Panc1 (cell line): ENCODE measurements at regions not wholly inside any gene's neighbourhood (a gene's known extent, or its start where the extent isn't known, plus 50 kb on each side); places are given as distances from the start of the nearest gene placed in this dataset.

Experiments used
- ATAC-seq: fragments of 200-7000 bp; cut with Tn5 transposase; 2 replicates; pipeline ENCODE4 v1.9.1; 2020; ENCODE audit warnings: mild to moderate bottlenecking, moderate library complexity
- BruUV-seq: library from RNA; stranded (reverse); fragments of 400-500 nt; replicated peaks from 2 replicates; lab custom pipeline; 2021; lab: Mats Ljungman, UMichigan
- CTCF ChIA-PET: fragments of 300-600 bp; sonication (Branson Sonifier 250); formaldehyde crosslinking; loops from one replicate; lab custom pipeline; 2022; ENCODE audit warnings: antibody characterized with exemption; lab: Charles Lee
- POLR2A ChIA-PET: fragments of 300-600 bp; sonication (Branson Sonifier 250); formaldehyde crosslinking; loops from one replicate; lab custom pipeline; 2022; ENCODE audit warnings: antibody characterized with exemption; lab: Charles Lee
- DNase-seq: peaks from one replicate; pipeline ENCODE4 v3.0.0-alpha.2; 2010; ENCODE audit warnings: low read depth, low spot score
- H3K27ac ChIP-seq: 2 replicates; pipeline ENCODE4 v1.5.1; 2011; ENCODE audit warnings: mild to moderate bottlenecking, low read length, inconsistent platforms
- H3K27me3 ChIP-seq: fragments of 200-500 bp; sonication (Bioruptor generic); 2 replicates; pipeline ENCODE4 v1.6.0; 2014; ENCODE audit warnings: low read length, inconsistent platforms; ENCODE audit not compliant: control insufficient read depth, insufficient read depth
- H3K36me3 ChIP-seq: fragments of 200-500 bp; sonication (Bioruptor generic); 2 replicates; pipeline ENCODE4 v1.5.1; 2014; ENCODE audit warnings: inconsistent platforms, mild to moderate bottlenecking, low read length, moderate library complexity; ENCODE audit not compliant: control insufficient read depth, insufficient read depth
- H3K4me1 ChIP-seq: 2 replicates; pipeline ENCODE4 v1.5.1; 2011; ENCODE audit warnings: inconsistent platforms, mild to moderate bottlenecking, low read length, moderate library complexity; ENCODE audit not compliant: control insufficient read depth, insufficient read depth
- H3K4me3 ChIP-seq, 2 experiments: 2 replicates each; pipeline ENCODE4 v1.5.1; 2011 to 2012; ENCODE audit warnings: low read depth in 2 of 2, low read length in 2 of 2, mild to moderate bottlenecking in 2 of 2, inconsistent platforms in 1 of 2, moderate library complexity in 1 of 2
- H3K9me3 ChIP-seq: fragments of 200-500 bp; sonication (Bioruptor generic); 2 replicates; pipeline ENCODE4 v1.5.1; 2014; ENCODE audit warnings: low read depth, mild to moderate bottlenecking, inconsistent platforms, low read length, moderate library complexity; ENCODE audit not compliant: control insufficient read depth, insufficient read depth
- CTCF ChIP-seq: fragments of 450-650 bp; IDR thresholded peaks from 2 replicates; pipeline ENCODE4 v1.5.1; 2017; ENCODE audit warnings: mild to moderate bottlenecking
- POLR2AphosphoS5 ChIP-seq: IDR thresholded peaks from 2 replicates; pipeline ENCODE4 v1.6.1; 2012; ENCODE audit warnings: mild to moderate bottlenecking, low read depth, low read length, moderate library complexity
- SIN3A ChIP-seq: IDR thresholded peaks from 2 replicates; pipeline ENCODE4 v1.6.1; 2012; ENCODE audit warnings: low read depth, mild to moderate bottlenecking, low read length, moderate library complexity, borderline replicate concordance; ENCODE audit not compliant: insufficient read depth
- TCF7L2 ChIP-seq: IDR thresholded peaks from 2 replicates; pipeline ENCODE4 v1.6.1; 2011; ENCODE audit warnings: mild to moderate bottlenecking, low read depth, low read length, inconsistent platforms
- in situ Hi-C: cut with HindIII; loops from 2 replicates; pipeline ENCODE4 v1.10.0; 2016; ENCODE audit warnings: low sequenced_read_pairs, low pct_unique_long_range_greater_than_20kb
- intact Hi-C: fragments of 100-400 bp; cut with micrococcal nuclease; formaldehyde crosslinking; loops from one replicate; pipeline ENCODE4 v1.10.0; 2022; ENCODE audit not compliant: unreplicated experiment
- TF ChIP-seq, protein P1 (sequence below), 2 experiments: IDR thresholded peaks; 2 replicates each; pipeline ENCODE4 v1.6.1; 2011 to 2012; ENCODE audit warnings: low read depth in 2 of 2, control low read depth in 1 of 2, low read length in 1 of 2, mild to moderate bottlenecking in 1 of 2, moderate library complexity in 1 of 2; ENCODE audit not compliant: insufficient read depth in 1 of 2

DNA sequence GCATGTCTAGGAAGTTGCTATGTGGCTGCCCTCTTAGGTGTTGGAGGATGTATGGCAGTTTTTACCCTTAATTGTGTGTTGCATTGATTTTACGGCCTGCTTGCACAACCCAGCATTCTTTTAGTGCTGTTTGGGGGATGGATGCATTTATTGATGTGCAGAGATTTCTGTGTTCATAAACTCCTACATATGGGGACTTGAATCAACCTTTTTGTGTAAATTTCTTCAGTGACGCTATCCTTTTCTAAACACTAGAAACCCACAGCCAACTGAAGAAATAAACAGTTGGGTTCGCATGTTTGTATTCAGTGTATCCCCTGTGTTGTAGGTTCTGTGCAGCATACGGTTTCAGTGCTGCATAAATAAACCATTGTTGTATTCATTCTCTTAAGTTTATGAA lies 263.7 kb downstream of the RASEF start:
- in situ Hi-C loops: no loop called here
- H3K4me3 ChIP-seq: no peak overlapping the region
- ChIA-PET POLR2A (no interaction called here), CTCF (no interaction called here)
- ATAC-seq (no peak), DNase-seq (no peak)
- intact Hi-C loops: no loop called here
- TF ChIP-seq POLR2AphosphoS5: no peak
- TF ChIP-seq, protein P1, sequence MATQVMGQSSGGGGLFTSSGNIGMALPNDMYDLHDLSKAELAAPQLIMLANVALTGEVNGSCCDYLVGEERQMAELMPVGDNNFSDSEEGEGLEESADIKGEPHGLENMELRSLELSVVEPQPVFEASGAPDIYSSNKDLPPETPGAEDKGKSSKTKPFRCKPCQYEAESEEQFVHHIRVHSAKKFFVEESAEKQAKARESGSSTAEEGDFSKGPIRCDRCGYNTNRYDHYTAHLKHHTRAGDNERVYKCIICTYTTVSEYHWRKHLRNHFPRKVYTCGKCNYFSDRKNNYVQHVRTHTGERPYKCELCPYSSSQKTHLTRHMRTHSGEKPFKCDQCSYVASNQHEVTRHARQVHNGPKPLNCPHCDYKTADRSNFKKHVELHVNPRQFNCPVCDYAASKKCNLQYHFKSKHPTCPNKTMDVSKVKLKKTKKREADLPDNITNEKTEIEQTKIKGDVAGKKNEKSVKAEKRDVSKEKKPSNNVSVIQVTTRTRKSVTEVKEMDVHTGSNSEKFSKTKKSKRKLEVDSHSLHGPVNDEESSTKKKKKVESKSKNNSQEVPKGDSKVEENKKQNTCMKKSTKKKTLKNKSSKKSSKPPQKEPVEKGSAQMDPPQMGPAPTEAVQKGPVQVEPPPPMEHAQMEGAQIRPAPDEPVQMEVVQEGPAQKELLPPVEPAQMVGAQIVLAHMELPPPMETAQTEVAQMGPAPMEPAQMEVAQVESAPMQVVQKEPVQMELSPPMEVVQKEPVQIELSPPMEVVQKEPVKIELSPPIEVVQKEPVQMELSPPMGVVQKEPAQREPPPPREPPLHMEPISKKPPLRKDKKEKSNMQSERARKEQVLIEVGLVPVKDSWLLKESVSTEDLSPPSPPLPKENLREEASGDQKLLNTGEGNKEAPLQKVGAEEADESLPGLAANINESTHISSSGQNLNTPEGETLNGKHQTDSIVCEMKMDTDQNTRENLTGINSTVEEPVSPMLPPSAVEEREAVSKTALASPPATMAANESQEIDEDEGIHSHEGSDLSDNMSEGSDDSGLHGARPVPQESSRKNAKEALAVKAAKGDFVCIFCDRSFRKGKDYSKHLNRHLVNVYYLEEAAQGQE (IDR thresholded peaks at IDR 0.05; ENCODE audit: insufficient read depth in 1 of 2, low read depth in 2 of 2, low read length in 1 of 2): no peak
- no peak for TF ChIP-seq SIN3A
- TF ChIP-seq TCF7L2: no peak
- H3K27me3 ChIP-seq: no peaks in the 10 kb centered on the region
- H3K4me1 ChIP-seq: no peaks in the 10 kb centered on the region
- H3K27ac ChIP-seq: no peak overlapping the region
- no peaks in the 10 kb centered on the region for H3K9me3 ChIP-seq
- BruUV-seq: no TSS peak
- no peaks in the 10 kb centered on the region for H3K36me3 ChIP-seq

- in situ Hi-C loops: no loop called here
- POLR2A ChIA-PET: no interaction called here
- H3K9me3 ChIP-seq: no peaks in the 10 kb centered on the region
These were observed 257.9 kb downstream of the RASEF start for GRCh38 chr9:82805027-82805426.

More at GRCh38 chr9:82805027-82805426, 257.9 kb downstream of the RASEF start:
- Histone ChIP-seq H3K4me1 (no peaks in the 10 kb centered on the region), H3K4me3 (no peak overlapping the region), H3K36me3 (no peaks in the 10 kb centered on the region), H3K27me3 (no peaks in the 10 kb centered on the region), H3K27ac (no peak overlapping the region)
- intact Hi-C loops: no loop called here
- DNase-seq (no peak), ATAC-seq (no peak)
- TF ChIP-seq POLR2AphosphoS5: no peak
- no peak for TF ChIP-seq TCF7L2
- TF ChIP-seq, protein P1 (IDR thresholded peaks at IDR 0.05; ENCODE audit: insufficient read depth in 1 of 2, low read depth in 2 of 2, low read length in 1 of 2): no peak
- TF ChIP-seq SIN3A: no peak
- TF ChIP-seq CTCF: no peak
- CTCF ChIA-PET: no interaction called here
- no TSS peak for BruUV-seq
